ENCODE measurements at regions not wholly inside any gene's neighbourhood (a gene's known extent, or its start where the extent isn't known, plus 50 kb on each side); places are given as distances from the start of the nearest gene placed in this dataset.
A peak's percentile ranks its signal among the peaks of the same experiment; 100 is the strongest.

DNA sequence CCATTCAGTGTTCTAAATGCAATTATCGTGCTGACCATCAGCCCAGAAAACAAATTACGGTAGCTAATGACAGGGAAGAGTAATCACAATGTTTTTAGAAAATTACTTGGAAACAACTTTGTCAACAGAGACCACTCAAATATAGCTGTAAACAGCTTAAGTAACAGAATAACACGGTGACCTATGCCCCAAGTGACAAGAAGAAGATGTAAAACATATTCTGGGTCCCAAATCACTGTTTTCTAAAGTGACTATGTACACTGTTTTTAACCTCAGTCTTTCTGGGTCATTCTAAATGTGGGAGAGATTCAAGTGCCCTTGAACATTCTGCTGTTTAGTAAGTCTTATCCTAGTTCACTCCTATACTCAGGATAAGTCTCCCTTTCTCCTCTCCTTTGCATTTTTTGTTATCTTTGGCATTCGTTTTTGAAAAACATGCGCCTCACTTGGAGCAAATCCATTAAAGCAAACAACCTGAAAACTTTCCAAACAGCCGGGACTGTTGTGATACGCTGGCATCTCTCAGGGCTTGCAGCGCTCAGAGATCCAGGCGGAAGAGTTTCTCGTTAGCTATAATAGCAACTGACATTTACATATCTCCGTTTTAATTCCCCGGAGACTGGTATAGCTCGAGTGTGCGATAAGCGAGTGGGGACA, 114.5 kb upstream of the SOX4 start:
- FAIRE-seq = no peak
- H3K9me3 ChIP-seq (ENCODE audit: control insufficient read depth in 2 of 3, insufficient read depth in 1 of 3, low read length in 3 of 3) = no peaks in the 10 kb centered on the region
- TF ChIP-seq, protein P1, sequence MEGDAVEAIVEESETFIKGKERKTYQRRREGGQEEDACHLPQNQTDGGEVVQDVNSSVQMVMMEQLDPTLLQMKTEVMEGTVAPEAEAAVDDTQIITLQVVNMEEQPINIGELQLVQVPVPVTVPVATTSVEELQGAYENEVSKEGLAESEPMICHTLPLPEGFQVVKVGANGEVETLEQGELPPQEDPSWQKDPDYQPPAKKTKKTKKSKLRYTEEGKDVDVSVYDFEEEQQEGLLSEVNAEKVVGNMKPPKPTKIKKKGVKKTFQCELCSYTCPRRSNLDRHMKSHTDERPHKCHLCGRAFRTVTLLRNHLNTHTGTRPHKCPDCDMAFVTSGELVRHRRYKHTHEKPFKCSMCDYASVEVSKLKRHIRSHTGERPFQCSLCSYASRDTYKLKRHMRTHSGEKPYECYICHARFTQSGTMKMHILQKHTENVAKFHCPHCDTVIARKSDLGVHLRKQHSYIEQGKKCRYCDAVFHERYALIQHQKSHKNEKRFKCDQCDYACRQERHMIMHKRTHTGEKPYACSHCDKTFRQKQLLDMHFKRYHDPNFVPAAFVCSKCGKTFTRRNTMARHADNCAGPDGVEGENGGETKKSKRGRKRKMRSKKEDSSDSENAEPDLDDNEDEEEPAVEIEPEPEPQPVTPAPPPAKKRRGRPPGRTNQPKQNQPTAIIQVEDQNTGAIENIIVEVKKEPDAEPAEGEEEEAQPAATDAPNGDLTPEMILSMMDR (IDR thresholded peaks at IDR 0.05; ENCODE audit: borderline replicate concordance, extremely low read depth, insufficient read depth) = no peak
- H3K27me3 ChIP-seq (ENCODE audit: control insufficient read depth, insufficient read depth, low read length) = no peaks in the 10 kb centered on the region
- no peaks in the 10 kb centered on the region for H3K36me3 ChIP-seq (ENCODE audit: control insufficient read depth in 2 of 3, insufficient read depth in 3 of 3, low read length in 3 of 3)
- no peaks in the 10 kb centered on the region for H3K4me1 ChIP-seq (ENCODE audit: control insufficient read depth in 2 of 3, insufficient read depth in 2 of 3, low read depth in 1 of 3, low read length in 3 of 3)
- no peak overlapping the region for H3K9ac ChIP-seq (ENCODE audit: low read length in 3 of 3)
- H3K27ac ChIP-seq (ENCODE audit: low read depth in 2 of 2, low read length in 2 of 2) = no peak overlapping the region
- intact Hi-C loops (cut with DNase I) = no loop called here
- DNase-seq = peak in 3 of 5 donors; percentile 18 to 74 (median 66)
- peak overlapping the region in 2 of 3 donors; percentile 37 to 50 for H3K4me3 ChIP-seq (ENCODE audit: low read length in 3 of 3)

GRCh38 chr6:21486115-21486514, 107.4 kb upstream of the SOX4 start:
- Histone ChIP-seq H3K4me1 (ENCODE audit: control insufficient read depth in 2 of 3, insufficient read depth in 2 of 3, low read depth in 1 of 3, low read length in 3 of 3) (no peaks in the 10 kb centered on the region), H3K27ac (ENCODE audit: low read depth in 2 of 2, low read length in 2 of 2) (no peak overlapping the region), H3K4me3 (ENCODE audit: low read length in 3 of 3) (no peak overlapping the region), H3K36me3 (ENCODE audit: control insufficient read depth in 2 of 3, insufficient read depth in 3 of 3, low read length in 3 of 3) (no peaks in the 10 kb centered on the region), H3K9ac (ENCODE audit: low read length in 3 of 3) (no peak overlapping the region), H3K27me3 (ENCODE audit: control insufficient read depth, insufficient read depth, low read length) (no peaks in the 10 kb centered on the region), H3K9me3 (ENCODE audit: control insufficient read depth in 2 of 3, insufficient read depth in 1 of 3, low read length in 3 of 3) (no peaks in the 10 kb centered on the region)
- DNase-seq = no peak
- FAIRE-seq = no peak
- TF ChIP-seq, protein P1 (IDR thresholded peaks at IDR 0.05; ENCODE audit: borderline replicate concordance, extremely low read depth, insufficient read depth) = no peak
- intact Hi-C loops (cut with DNase I) = no loop called here

DNA sequence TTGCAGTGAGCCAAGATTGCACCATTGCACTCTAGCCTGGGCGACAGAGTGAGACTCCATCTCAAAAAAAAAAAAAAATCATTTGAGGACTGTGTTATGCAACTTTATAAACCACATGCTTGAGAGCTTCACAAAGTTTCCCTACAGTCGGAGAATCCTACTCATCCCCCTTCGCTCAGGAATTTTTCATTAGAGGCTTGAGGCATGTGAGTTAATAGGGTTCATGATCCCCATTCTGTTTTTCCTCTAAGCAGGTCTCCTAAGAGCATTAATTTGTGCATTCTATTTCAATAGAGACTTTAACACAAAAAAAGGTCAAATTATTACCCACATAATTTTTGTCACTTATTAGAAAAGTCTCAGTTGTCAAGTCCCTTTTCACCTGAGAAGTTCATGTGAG, 103.7 kb upstream of the SOX4 start:
- DNase-seq = peak in 1 of 5 donors; percentile 61
- Histone ChIP-seq H3K4me3 (ENCODE audit: low read length in 3 of 3) (no peak overlapping the region), H3K9me3 (ENCODE audit: control insufficient read depth in 2 of 3, insufficient read depth in 1 of 3, low read length in 3 of 3) (no peaks in the 10 kb centered on the region), H3K9ac (ENCODE audit: low read length in 3 of 3) (no peak overlapping the region), H3K4me1 (ENCODE audit: control insufficient read depth in 2 of 3, insufficient read depth in 2 of 3, low read depth in 1 of 3, low read length in 3 of 3) (no peaks in the 10 kb centered on the region), H3K27me3 (ENCODE audit: control insufficient read depth, insufficient read depth, low read length) (no peaks in the 10 kb centered on the region), H3K36me3 (ENCODE audit: control insufficient read depth in 2 of 3, insufficient read depth in 3 of 3, low read length in 3 of 3) (no peaks in the 10 kb centered on the region), H3K27ac (ENCODE audit: low read depth in 2 of 2, low read length in 2 of 2) (no peak overlapping the region)
- FAIRE-seq = no peak
- TF ChIP-seq, protein P1 (IDR thresholded peaks at IDR 0.05; ENCODE audit: borderline replicate concordance, extremely low read depth, insufficient read depth) = no peak
- intact Hi-C loops (cut with DNase I) = no loop called here

- H3K27me3 ChIP-seq (ENCODE audit: control insufficient read depth, insufficient read depth, low read length) = no peaks in the 10 kb centered on the region
- intact Hi-C loops (cut with DNase I) = no loop called here
- no peak for DNase-seq
- no peaks in the 10 kb centered on the region for H3K9me3 ChIP-seq (ENCODE audit: control insufficient read depth in 2 of 3, insufficient read depth in 1 of 3, low read length in 3 of 3)
- H3K4me1 ChIP-seq (ENCODE audit: control insufficient read depth in 2 of 3, insufficient read depth in 2 of 3, low read depth in 1 of 3, low read length in 3 of 3) = no peaks in the 10 kb centered on the region
- H3K36me3 ChIP-seq (ENCODE audit: control insufficient read depth in 2 of 3, insufficient read depth in 3 of 3, low read length in 3 of 3) = no peaks in the 10 kb centered on the region
- no peak overlapping the region for H3K27ac ChIP-seq (ENCODE audit: low read depth in 2 of 2, low read length in 2 of 2)
- TF ChIP-seq, protein P1 (IDR thresholded peaks at IDR 0.05; ENCODE audit: borderline replicate concordance, extremely low read depth, insufficient read depth) = no peak
- no peak for FAIRE-seq
- no peak overlapping the region for H3K9ac ChIP-seq (ENCODE audit: low read length in 3 of 3)
- no peak overlapping the region for H3K4me3 ChIP-seq (ENCODE audit: low read length in 3 of 3)
Observed at GRCh38 chr6:21491955-21492354, 101.6 kb upstream of the SOX4 start.

Measured in kidney (tissue), 13 donors.